GM21717 (cell line): ENCODE measurements at regions not wholly inside any gene's neighbourhood (a gene's known extent, or its start where the extent isn't known, plus 50 kb on each side); places are given as distances from the start of the nearest gene placed in this dataset.
"Not testable (repeated sequence)": the region's sequence is repeated elsewhere in the genome, so short reads cannot be mapped to it uniquely, and the experiment has no call there.

Source experiments
- ATAC-seq: cut with Tn5 transposase; IDR thresholded peaks from one replicate; pipeline ENCODE4 v1.9.1; 2021; ENCODE audit warnings: mild to moderate bottlenecking, moderate library complexity; ENCODE audit not compliant: unreplicated experiment

DNA sequence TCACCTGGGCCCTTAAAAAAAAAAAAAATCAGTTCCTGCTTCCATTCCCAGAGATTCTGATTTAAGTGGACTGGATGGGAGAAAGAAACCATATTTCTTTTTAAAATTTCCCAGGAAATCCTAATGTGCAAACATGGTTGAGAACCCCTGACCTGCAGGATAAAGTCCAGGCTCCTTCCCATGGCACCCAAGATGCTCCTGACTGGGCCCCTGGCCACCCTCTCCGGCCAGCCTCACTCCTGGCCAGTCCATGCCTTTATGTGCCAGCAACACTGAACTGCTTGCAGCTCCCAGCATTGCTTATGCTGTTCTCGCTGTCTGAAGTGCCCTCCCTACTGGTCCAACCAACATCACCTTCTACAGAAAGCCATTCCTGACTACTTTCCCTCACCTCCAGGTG lies 93.9 kb downstream of the TEX35 start:
- no peak for ATAC-seq

DNA sequence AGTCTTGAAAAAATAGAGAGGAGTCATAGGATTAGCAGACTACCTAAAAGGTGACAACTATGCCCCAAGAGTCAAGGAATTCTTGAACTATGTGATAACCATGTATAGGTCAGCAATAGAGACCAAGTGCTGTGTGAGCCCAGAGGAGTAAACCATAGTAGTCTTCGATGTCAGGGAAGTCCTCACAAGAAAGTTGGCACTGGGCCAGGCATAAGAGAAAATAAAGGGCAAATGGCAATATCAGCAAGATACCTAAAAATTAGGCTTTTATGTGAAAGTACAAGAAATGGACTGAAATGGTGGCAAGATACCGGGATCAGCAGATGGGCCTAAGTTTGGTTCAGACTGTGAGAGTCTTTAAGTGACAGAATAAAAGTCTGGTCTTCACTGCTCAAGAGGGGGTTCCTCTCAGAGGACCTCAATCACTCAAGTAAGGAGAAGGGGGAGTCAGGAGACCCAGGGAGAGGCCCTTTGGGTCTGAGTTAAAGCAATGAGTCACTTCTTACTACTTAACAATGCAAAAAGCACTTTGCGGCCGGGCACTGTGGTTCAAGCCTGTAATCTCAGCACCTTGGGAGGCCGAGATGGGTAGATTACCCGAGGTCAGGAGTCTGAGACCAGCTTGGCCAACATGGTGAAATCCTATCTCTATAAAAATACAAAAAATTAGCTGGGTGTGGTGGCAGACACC lies 95.0 kb downstream of the TEX35 start:
- peak; percentile 49 for ATAC-seq

DNA sequence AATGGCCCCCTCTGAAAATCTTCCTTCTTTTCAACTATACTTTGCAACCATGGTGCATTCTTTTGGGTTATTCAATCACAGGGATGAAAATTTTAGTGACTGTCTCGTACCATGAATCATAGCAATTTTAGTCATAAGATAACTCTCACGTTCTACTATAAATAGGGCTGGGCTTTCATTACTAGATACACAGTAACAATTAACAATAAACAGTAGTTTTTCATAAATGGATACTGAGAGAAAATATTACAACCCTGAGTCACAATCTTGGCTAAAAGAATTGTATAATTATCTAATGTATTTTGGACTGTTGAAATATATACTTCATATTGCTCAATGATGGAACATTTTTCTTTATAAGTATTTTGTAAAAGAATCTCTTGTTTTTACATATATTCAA lies 96.1 kb downstream of the TEX35 start:
- ATAC-seq, result no peak

DNA sequence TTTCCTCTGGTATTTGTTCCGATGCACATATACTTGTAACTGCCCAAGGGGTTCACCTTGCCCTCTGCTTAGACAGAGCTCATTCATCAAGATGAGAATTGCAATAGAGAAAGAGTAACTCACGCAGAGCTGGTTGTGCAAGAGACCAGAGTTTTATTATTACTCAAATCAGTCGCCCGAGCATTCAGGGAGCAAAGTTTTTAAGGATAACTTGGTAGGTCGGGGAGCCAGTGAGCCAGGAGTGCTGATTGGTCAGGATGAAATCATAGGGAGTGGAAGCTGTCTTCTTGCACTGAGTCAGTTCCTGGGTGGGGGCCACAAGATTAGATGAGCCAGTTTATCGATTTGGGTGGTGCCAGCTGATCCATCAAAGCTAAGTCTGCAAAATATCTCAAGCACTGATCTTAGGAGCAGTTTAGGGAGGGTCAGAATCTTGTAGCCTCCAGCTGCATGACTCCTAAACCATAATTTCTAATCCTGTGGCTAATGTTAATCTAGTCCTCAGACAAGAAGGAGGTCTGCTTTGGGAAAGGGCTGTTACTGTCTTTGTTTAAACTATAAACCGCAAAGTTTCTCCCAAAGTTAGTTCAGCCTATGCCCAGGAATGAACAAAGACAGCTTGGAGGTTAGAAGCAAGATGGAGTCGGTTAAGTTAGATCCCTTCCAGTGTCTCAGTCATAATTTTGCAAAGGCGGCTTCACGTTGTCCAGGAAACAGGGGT lies 97.9 kb downstream of the TEX35 start:
- not testable (repeated sequence) for ATAC-seq

DNA sequence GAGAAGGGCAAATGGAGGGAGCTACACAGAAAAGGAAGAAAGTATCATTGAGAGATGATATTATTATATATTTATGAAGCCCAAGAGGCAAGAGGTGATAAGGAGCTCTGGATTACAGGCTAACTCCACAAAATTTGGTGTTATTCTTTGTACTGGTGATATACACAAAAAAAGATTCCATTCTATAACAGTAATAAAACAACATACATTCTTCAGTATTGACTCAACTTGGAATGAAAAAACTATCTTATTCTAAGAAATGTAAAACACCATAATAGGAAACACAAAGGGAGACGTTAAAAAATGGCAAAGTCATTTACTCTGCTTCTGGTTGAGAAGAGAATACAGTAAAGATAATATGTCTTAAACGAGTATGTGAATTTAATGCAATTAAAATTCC lies 99.4 kb downstream of the TEX35 start:
- ATAC-seq, result no peak

DNA sequence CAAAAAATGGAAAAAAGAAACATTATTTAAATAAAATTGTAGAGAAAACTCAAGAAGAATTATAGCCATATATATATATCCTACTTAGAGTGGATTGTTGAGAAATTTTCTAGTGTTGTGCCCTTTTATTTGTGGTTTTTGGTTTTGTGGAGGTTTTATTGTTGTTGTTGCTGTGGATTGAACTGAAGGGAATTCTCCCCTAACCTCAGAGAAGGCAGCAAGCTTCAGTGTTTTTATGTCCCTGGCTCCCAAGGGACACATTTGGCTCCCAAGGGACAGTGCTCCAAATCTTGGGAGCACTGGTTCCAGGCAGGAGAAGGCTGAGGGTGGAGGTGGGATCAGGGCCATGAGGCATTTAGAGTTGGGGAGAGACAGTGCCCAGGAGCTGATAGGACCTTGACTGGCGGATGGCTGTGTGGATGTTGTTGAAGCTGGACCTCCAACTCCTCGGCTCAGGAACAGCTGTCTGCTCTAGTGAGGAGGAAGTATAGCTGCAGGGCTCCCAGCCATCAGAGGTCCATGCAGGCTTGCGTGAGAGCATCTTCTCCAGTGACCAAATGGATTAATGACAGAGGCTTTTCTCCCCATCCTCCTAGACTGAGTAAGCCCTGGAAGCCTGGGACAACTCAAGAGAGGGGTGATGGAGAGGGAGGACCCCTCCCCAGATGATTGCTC lies 100.5 kb downstream of the TEX35 start:
- no peak for ATAC-seq

DNA sequence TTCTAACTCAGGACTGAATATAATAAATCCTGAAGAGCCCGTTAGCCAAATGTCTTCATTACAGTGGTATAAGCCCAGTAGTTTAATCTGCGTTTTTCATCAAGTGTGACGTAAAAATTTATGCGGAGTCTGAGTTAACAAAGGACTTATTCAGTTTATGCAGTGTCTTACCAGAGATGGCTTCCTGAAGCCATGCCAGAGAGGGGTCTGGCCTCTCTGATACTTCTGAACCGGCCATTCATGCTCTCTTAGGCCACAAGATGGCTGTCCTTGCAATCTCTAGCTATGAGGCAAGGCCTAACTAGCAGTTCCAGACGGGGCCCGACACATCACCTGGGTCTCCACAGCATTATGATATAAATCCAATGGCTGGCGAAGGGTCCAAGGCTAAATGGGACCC lies 101.4 kb downstream of the TEX35 start:
- no peak for ATAC-seq

DNA sequence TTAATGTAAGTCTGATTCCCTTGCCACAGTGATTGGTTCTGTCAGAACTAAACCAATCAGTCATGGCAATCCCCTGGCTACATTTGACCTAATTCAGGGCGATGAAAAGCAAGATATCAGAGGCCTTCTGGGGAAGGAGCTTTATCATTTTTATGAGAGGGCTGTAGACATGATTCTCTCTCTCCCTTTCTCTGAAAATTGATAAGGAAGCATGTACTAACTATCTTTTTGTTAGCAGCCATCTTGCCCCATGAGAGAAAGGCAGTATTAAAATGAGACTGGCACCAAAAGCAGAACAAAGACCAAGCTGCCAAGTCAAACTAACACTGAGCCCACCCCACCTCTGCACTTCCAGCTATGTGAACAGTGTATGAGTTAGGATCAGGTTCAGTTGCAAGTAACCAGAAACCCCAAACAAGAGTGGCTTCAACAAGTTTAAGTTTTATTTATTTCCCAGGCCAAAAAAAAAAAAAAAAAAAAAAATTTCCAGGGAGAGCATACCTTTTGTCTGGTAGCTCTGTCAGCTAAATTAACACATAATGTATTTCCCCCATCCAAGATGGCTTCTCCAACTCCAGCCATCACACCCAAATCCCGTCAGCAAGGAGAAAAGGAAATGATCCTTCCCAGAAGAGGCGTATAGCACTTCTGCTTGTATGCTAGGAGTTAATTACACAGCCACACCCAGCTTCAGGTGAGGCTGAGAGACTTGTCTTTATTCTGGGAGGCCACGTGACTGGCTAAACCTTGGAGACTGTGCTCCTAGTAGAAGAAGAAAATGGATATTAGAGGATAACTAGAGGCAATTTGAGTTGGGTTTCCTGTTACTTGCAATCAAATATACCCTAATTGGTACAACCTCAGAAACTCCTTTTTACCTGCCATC lies 105.8 kb upstream of the RALGPS2 start:
- ATAC-seq, result no peak

DNA sequence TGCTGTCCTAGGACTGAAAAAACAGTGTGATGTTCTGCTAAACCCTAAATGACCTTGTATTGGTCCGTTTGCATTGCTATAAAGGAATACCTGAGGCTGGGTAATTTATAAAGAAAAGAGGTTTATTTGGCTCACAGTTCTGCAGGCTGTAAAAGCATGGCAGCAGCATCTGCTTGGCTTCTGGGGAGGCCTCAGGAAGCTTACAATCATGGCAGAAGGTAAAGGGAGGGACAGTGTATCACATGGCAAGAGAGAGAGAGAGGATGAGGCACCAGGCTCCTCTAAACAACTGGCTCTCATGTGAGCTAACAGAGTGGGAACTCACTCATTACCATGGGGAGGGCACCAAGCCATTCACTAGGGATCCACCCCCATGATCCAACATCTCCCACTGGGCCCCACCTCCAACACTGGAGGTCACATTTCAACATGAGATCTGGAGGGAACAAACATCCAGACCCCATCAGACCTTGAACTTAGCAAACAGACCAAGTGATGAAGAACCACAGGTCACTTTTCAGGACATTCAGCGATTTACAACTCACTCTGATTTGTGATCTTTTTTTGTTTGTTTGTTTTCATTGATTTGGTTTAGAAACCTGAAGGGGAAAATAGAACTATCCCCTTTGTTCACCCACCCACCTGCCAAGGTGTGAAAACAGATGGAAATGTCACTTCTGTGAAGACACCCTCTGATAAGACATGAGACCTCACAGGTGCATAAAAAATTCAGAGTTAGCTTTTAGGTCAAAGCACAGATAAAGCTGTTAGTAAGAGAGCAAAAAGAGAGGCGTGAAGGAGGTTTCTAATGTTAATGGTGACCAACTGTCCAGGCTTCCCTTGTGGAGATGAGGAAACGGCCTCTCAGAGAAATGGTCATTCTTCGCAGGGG lies 104.2 kb upstream of the RALGPS2 start:
- no peak for ATAC-seq

DNA sequence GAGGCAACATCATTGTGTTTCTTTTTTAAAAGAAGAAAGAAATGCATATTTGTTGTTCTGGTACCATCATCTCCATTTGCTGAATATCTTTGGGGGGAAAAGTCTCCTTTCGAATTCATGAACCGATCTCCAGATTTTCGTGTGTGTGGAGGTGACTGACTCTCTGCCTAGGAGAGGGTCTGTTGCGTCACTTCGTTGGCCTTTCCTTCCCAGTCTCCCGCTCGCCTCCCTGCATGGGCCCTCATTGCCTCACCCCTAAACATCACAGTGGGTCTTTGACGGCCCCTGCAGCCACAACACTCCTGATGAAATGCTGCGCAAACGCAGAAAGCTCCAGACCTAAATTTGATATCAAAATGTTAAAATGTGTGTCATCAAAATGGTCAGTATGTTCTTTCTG lies 103.2 kb upstream of the RALGPS2 start:
- no peak for ATAC-seq

DNA sequence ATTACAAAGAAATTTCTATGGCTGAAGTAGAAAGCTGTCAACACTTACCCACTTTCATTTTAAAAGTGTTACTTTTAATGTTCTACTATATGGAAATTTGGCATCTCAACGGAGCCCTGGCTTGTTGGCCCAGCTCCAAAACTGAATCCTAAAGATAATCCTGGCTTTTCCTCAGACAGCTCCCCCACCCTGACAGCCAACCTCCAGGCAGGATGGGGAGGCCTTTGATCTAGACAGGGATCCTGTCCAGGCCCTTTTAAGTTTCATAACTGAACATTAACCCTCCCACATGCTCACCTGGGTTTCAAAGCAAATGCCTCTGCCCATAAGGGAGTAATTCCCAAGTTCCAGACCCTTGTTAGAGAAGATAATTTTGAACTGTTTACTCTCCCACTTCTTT lies 99.3 kb upstream of the RALGPS2 start:
- no peak for ATAC-seq

DNA sequence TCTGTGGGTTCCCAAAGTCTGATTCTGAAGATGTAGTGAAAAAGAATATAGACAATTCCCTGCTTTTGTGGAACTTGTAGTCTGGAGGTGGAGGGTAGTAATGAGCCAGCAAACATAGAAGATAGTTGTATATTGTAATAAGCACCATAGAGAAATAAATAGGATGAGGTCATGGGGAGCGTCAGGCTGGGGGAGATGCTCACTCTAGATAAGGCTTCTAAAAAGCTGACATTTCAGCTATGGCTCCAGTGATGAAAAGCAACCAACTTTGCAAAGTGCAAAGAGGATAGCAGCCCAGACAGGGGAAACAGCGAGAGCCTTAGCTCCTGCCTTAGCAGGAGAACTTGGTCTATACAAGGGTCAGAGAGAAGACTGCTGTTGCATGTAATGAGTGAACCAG lies 98.0 kb upstream of the RALGPS2 start:
- ATAC-seq, result no peak

DNA sequence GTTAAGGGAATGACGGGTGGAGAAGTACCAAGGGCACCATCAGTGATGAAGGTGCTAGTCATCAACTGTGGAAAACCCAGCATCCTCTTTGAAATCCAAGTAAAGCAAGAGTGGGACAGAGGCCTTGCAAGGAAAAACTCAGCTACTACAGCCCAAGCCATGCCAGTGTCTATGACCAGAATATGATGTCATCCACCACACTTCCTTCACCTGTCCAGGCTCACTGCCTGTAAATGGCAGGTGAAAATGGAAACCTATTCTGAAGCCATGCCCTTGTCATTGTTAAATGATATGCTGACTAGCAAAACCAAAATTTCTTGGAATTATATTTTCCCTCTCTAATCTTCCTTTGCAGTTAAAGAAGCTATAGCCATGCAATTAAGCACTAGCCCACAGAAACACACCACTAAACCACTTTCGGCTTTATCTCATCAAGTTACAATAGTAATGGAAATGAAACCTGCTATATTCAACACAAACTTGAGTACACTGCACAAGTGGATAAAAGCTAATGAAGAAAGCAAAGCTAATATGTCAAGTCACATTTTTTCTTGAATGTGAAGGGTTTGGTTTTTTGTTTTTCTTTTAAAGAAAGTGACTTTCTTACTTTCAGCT lies 96.3 kb upstream of the RALGPS2 start:
- ATAC-seq, result no peak

DNA sequence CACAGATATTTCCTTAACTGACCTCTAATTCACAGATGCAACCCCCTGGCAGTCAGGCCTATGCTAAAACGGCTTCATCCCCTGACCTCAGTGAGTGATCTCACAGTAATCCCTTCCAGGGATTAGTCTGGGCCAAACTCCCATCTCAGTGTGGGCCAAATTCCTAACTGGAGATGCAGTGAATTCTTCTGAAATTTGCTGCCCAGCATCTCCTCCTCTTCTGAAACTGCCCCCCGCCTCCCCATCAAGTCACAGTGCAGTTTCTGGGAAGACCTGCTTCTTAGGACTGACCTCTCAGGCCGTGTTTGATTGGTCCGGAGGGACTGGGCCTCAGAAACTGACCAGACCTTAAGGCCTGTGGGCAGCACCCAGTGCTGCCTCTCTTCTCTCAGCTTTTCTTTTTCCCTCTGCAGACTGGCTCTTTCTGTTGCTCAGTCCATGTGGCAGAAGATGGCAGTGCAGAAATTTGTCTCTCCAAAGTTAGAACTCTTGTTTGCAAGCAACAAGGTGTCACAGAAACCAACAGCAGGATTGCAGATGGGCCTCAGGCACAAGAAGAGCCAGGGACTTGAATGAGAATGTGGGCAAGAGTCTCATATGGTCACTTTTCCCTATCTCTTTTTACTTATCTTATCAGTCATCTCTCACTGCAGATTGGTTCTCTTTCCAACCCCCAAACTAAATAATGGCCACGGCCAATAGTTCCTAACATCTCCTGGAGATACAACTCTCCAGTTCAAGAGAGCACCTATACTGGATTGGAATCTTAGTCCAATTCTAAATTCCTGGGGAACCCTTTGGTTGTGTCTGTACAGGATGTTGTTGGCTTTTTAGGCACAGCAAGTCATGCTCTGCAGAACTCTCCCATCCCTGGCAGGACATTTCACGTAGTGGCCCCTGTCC lies 95.5 kb upstream of the RALGPS2 start:
- no peak for ATAC-seq

DNA sequence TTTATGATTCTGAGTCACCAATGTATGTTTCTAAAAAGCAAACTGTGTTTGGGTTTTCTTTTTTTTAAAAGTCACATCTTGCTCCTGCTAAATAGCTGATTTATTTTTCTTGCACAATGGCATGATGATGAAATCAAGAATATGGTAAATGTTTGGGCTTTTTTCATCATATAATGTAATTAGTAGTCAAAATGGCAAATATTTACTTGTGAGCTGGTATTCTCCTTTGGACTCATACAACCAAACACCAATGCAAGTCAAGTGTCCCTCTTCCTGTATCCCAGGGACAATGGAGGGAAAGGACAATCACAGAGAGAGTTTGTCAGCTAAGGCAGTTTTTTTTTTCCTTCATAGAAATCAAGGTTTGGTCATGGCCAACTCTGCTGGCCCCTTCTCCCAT lies 94.6 kb upstream of the RALGPS2 start:
- no peak for ATAC-seq

DNA sequence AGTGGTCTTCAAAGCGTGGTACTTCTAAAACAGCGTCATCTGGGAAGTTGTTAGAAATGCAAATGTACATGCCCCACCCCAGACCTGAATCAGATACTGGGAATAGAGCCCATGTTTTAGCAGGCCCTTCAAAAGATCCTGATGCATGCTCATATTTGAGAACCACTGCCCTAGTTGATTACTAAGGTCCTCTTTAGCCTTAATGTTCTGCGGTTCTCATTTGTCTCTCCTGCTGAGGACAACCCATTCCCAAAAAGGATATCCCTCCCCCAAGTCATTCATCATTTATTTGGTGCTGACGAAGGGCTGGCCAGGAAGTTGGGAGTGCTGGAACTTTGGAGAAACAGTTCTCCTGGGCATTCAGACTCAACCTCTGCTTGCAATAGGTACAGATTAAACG lies 92.4 kb upstream of the RALGPS2 start:
- no peak for ATAC-seq

DNA sequence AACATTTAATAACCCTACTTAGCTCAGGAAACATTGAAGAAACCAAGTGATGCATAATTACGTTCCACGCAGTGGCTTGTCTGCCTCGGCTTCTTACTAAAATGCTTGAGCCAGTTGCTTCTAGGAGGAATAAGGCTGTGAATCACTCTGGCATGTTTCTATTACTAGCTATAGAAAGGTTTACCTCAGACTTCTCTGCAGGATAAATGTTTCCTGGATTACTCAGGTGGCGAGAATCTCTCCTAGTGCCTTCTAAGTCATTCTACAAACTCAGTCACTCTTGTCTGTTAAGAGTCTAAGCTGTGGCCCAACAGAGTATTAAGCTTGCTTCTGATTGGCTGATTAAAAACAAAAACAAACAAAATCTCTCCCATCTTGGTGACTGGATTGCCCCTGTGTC lies 92.0 kb upstream of the RALGPS2 start:
- ATAC-seq, result no peak

DNA sequence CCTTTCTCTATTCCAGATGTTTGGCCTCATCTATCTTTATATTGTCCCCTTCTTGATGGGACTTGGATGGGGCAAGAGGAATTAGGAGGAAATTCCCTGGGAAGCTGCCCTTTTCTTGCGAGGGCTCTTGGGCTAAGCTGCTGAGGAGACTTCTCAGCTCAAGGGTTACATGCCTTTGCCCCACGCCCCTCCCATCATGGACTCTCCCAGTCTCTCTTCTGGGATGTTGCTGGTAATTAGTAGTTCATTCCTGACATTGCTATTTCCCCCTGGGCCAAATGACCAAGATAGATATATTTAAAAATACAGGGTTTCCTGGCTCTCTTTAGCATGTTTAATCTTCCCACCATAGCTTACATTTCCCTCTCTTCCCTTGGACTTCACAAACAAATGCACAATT lies 90.6 kb upstream of the RALGPS2 start:
- no peak for ATAC-seq

DNA sequence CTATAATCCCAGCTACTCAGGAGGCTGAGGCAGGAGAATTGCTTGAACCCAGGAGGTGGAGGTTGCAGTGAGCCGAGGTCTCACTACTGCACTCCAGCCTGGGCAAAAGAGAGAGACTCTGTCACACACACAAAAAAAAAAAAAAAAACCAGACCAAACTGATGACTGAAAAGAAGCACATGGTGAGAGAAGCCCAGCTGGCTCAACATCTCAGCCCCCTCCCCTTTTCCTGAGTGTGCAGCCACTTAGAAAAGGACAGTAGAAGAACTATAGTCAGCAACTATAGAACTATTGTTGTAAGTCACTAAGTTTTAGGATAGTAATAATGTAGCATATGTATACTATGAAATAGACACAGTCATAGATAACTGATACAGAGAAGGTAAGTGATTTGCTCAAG lies 87.2 kb upstream of the RALGPS2 start:
- no peak for ATAC-seq
